Amygdala (tissue), 56 donors: ENCODE measurements at regions not wholly inside any gene's neighbourhood (a gene's known extent, or its start where the extent isn't known, plus 50 kb on each side); places are given as distances from the start of the nearest gene placed in this dataset.

Experiments
- DNase-seq, 56 donors: peaks; one replicate each; lab custom pipeline; 2025; lab: John Stamatoyannopoulos, UW

DNA sequence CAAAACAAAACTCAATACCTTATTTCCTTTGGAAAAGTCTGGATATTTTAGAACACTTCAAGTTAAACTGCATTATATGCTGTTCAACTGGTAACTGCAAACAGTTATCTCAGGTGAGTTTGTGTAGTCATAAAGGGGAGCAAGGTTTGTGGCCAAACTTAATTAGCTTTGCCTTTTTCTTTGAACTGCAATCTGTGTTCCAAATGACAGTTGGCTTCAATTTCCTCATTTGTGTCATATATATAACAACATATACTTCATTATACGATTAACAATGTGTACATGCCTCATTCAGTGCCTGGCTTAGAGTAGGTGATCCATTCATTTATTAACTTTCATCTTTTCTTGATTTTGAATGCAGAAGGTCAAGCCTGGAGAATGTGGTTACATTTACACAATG, 55.8 kb downstream of the KCNE4 start:
- no peak for DNase-seq

DNA sequence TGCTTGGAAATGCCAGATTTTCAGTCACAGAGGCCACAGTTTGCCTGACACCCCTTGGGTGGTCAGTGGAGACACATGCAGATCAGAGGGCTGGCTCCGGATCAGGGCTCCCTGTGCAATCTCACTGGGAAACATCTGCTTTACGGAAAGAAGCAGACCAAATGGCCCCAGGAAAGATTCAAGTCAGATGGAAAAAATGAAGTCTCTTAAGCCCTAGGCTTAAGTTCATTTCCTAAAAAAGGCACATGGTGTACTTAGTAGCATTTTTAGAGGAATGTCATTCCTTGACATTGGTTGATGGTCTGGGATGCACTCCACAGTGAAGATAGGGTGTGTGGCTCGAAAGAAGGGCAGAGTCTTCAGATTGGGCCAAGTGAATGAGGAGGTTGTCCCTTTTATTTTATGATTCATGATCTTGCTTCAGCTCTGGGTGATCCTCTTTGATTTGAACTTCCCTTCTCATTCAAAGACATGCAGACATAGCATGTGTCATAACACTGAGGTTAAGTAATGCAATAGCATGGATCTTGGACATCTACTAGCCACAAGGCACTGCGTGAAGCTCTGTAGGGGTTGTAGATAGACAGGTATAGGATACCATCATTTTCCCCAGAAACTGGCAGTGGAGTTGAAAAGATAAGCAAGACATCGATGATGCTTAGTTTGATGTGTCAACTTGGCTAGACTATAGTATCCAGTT, 56.5 kb downstream of the KCNE4 start:
- no peak for DNase-seq

DNA sequence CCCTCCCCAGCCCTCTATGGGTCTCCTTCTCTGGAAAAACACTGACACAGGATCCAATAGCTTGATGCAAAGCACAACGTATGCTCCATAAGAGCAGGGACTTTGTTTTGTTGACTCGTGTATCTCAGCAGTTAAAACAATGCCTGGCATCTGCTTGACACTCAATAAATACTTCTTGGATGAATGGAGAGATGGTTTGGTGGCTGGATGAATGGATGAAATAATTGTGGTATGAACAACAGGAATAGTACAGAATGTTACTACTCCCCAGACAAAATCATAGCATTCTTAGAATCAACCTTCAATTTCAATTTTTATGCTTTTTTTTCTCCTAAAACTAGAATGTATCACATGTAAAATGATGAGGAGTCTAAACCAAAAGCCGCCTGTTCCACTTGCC, 57.4 kb downstream of the KCNE4 start:
- no peak for DNase-seq

DNA sequence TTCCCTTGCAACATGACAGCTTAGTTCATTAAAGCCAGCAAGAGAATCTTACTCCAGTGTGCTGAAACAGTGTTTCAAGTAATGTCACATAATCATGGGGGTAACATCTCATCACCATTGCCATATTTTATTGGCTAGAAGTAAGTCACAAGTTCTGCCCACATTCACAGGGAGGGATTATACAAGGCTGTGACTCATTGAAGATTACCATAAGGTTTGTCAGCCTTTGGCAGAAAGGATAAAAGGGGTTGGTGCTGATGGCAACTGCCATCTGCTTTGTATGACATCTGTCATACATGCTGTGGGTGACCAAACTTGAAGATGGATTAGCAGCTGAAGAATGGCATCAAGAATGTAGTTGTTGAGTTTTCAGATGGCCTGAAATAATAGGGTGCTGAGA, 61.2 kb downstream of the KCNE4 start:
- DNase-seq = no peak

GRCh38 chr2:223114170-223114569, 62.2 kb downstream of the KCNE4 start:
- no peak for DNase-seq

- no peak for DNase-seq
Observed at GRCh38 chr2:223114917-223115316, 62.9 kb downstream of the KCNE4 start.

DNA sequence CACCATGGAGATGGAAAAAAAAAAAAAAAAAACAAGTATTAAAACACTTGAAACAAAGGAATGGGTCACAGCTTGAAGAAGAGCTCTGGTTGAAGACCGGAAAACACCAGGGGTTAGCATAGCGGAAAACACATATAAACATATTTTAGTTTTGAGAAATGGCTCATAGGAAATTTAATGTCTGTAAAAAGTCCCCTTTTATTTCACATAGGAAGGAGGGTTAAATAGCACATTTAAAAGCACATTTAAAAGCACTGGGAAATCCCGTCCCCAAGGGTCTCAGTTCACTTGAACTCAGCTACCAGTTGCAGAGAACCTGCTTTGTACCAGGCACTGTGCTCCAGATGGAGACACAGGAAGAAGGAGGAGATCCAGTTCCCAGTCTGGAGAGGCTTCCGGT, 65.5 kb downstream of the KCNE4 start:
- DNase-seq = no peak

GRCh38 chr2:223121283-223121682, 69.3 kb downstream of the KCNE4 start:
- no peak for DNase-seq

- DNase-seq = no peak
Observed at GRCh38 chr2:223122781-223123180, 70.8 kb downstream of the KCNE4 start.

DNA sequence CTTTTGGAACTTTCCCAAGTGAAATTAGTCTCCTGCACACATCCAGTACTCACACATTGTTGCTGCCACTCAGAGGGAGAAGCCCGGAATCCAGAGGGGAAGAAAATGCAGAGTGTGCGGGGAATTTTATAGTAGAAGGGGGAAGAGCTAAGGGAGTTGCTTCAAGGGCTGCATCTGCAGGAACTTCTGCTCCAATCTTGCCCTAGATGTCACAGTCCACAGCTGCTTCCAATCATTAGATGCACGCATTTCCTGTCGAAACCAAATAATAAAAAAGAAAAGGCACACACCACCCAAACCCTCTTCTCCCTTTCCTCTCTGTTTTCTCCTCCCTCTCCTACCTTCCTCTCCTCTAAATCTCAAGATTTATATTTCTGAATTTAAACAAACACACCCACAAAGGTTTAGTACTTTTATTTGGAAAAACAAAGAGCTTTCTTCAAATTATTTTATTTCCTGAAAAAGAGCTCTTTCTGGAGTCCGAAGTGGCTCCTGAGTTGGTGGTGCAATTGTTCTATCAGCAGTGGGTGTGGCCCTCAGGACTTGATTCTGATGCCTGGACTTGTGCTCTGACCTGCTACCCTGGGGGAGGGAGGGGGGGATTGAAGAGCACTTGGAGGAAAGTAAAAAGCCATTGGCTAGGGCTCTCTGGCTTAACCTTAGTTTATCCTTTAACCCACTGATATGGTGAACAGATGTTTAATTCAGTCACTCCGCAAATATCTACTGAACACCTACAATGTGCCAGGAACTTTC, 72.0 kb downstream of the KCNE4 start:
- no peak for DNase-seq

- no peak for DNase-seq
Observed at GRCh38 chr2:223141606-223142005, 89.6 kb downstream of the KCNE4 start.

- DNase-seq = no peak
Observed at GRCh38 chr2:223142118-223142517, 90.1 kb downstream of the KCNE4 start.

GRCh38 chr2:223147431-223147830, 95.4 kb downstream of the KCNE4 start:
- DNase-seq = no peak

GRCh38 chr2:223148516-223148915, 96.5 kb downstream of the KCNE4 start:
- no peak for DNase-seq

DNA sequence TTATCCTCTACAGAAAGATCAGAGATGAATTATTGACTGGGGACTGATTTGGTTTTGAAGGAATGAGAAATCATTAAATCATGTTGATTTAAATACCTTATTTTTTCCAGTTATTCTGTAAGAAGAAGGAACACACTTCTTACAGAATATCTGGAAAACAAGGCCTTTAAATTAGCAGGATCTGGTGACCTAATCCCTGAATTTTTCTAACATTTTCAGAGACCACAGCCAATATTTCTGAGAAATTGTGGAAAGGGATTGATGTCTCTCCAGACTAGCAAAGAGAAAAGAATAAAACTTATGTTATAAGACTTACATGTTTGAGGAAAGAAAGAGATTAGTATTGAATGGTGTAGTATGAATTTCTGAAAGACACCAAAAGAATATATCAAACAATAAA, 104.0 kb downstream of the KCNE4 start:
- no peak for DNase-seq

- DNase-seq = no peak
Observed at GRCh38 chr2:223161873-223162458, 110.0 kb downstream of the KCNE4 start.

DNA sequence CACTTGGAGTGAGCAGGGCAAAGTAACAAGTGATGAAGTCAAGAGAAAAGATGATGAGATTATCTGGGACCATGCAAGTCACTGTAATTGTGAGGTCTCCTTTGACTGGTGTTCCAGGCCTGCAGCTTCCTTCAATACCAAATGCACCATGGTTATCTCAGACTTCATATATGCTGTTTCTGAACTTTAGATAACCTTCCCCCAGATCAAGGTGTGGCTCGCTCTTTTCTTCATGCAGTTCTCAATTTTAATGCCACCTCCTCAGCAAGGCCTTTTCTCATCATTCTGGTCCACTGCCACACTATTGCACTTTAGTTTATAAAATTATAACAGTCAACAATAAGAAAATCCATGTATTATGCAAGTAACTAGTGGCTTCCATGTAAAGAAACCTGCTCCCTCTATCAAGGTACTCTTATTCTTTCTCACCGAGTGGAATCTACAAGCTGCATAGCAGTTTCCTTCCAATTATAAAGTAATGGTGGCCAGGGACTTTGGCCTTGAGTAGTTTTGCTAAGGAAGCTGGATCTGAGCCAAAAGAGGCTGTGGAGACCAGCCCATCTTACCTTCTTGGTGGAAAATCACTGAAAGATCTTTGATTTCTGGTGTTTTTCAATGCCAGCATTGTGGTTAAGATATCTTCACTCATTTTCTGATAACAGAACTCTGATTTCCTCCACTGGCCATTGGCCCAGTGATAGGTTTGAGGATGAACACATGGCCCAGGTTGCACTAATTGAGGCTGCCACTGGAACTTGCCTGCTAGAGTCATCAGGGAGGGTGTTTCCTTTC, 113.6 kb downstream of the KCNE4 start:
- no peak for DNase-seq

DNA sequence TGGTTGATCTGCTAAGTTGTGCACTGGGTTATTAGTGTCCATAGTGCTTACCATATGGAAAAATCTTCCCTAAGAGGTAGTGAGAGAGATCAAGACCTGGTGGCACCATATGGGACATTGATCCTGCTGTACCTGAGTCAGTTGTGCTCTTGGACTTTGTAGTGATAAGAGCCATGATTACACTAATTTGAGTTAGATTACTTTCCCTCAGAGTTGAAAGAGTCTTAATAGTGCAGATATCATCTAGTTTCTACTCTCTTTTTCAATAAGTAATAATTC, 114.2 kb downstream of the KCNE4 start:
- DNase-seq = no peak

- DNase-seq = no peak
Observed at GRCh38 chr2:223166983-223167650, 115.1 kb downstream of the KCNE4 start.

DNA sequence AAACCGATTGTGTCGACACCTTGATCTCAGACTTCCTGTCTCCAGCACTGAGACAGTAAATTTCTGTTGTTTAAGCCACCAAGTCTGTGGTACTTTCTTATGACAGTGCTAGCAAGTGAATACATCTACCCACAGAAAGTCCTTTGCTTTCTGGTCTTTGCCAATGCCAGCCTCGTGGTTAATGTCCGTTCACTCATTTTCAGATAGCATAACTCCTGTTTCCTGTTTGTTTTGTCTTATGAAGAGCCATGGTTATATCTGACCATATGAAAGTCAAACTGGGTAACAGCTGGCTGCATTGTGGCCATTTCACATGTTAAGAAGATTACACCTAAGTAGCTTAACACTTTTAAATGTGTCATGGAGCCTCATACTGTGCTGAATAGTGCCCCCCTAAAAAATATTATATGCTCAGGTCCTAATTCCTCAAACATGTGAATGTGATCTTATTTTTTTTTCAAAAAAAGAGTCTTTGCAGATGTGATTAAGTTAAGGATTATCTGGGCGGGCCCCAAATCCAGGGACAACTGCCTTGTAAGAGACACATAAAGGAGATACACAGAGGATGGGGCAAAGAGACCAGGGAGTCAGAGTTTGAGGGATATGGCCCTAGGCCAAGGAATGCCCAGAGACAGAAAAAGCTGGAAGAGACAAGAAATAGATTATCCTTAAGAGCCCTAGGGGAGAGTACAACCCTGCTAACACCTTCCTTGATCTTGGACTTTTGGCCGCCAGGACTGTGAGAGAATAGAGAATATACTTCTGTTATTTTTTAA, 118.0 kb downstream of the KCNE4 start:
- DNase-seq = no peak
